GM12878 (cell line): ENCODE measurements at regions not wholly inside any gene's neighbourhood (a gene's known extent, or its start where the extent isn't known, plus 50 kb on each side); places are given as distances from the start of the nearest gene placed in this dataset.

Experiments
- ATAC-seq: fragments of 200-7000 bp; cut with Tn5 transposase; 3 replicates; pipeline ENCODE4 v1.9.1; 2020; ENCODE audit warnings: mild to moderate bottlenecking, moderate library complexity
- BruUV-seq: library from RNA; stranded (reverse); fragments of 400-500 nt; replicated peaks from 2 replicates; lab custom pipeline; 2021; lab: Mats Ljungman, UMichigan
- CTCF ChIA-PET: fragments of 300-600 bp; sonication (Branson Sonifier 250); formaldehyde crosslinking; extraction: SDS; loops from one replicate; lab custom pipeline; 2021; ENCODE audit warnings: inconsistent platforms; lab: Yijun Ruan, JAX
- POLR2A ChIA-PET: fragments of 350-600 bp; formaldehyde crosslinking; extraction: SDS; loops from one replicate; lab custom pipeline; 2021; ENCODE audit warnings: inconsistent platforms; lab: Charles Lee
- RAD21 ChIA-PET: fragments of 300-600 bp; sonication (Branson Sonifier 250); formaldehyde crosslinking; loops from one replicate; lab custom pipeline; 2023; ENCODE audit warnings: antibody characterized with exemption; ENCODE audit not compliant: unreplicated experiment; lab: Charles Lee
- SMC1A ChIA-PET: fragments of 300-600 bp; sonication (Branson Sonifier 250); formaldehyde crosslinking; loops from one replicate; lab custom pipeline; 2023; ENCODE audit not compliant: unreplicated experiment, uncharacterized antibody; lab: Charles Lee
- DNase-seq: peaks from one replicate; pipeline ENCODE4 v3.0.0-alpha.2; 2011; ENCODE audit warnings: low read depth, low spot score
- FAIRE-seq: peaks from 3 replicates; lab custom pipeline; 2011; peaks lifted over from hg19 to GRCh38; lab: Jason Lieb, UNC
- H2AFZ ChIP-seq: 2 replicates; pipeline ENCODE4 v1.6.0; 2011; ENCODE audit warnings: low read depth, low read length, control low read depth; ENCODE audit not compliant: control insufficient read depth
- H3K27ac ChIP-seq: 2 replicates; pipeline ENCODE4 v1.5.1; 2011; ENCODE audit warnings: control low read depth; ENCODE audit not compliant: control insufficient read depth, insufficient read depth
- H3K27me3 ChIP-seq, 2 experiments: replicated peaks in 1 of 2; 2 replicates each; pipeline versions ENCODE4 v1.6.0 to v1.6.1; 2011; ENCODE audit warnings: low read length in 1 of 2; ENCODE audit not compliant: control insufficient read depth in 2 of 2, insufficient read depth in 2 of 2
- H3K36me3 ChIP-seq, 2 experiments: 2 replicates each; pipeline ENCODE4 v1.5.1; 2011; ENCODE audit warnings: low read length in 1 of 2; ENCODE audit not compliant: control insufficient read depth in 2 of 2, insufficient read depth in 2 of 2
- H3K4me1 ChIP-seq: 2 replicates; pipeline ENCODE4 v1.6.1; 2011; ENCODE audit warnings: mild to moderate bottlenecking, low read length, moderate library complexity, mixed read lengths; ENCODE audit not compliant: control insufficient read depth, insufficient read depth
- H3K4me2 ChIP-seq: 2 replicates; pipeline ENCODE4 v1.6.0; 2011; ENCODE audit warnings: control low read depth; ENCODE audit not compliant: control insufficient read depth, insufficient read depth
- H3K4me3 ChIP-seq: fragments of 200-600 bp; sonication (generic); 2 replicates; pipeline ENCODE4 v1.5.1; 2016
- H3K79me2 ChIP-seq: 2 replicates; pipeline ENCODE4 v1.6.0; 2011; ENCODE audit warnings: low read length; ENCODE audit not compliant: control insufficient read depth, insufficient read depth
- H3K9ac ChIP-seq: 2 replicates; pipeline ENCODE4 v1.8.0; 2011; ENCODE audit warnings: low read length, control low read depth, mixed read lengths; ENCODE audit not compliant: control insufficient read depth, insufficient read depth
- H3K9me3 ChIP-seq: replicated peaks from 3 replicates; pipeline ENCODE4 v1.5.1; 2011; ENCODE audit warnings: mild to moderate bottlenecking, low read length; ENCODE audit not compliant: control insufficient read depth, insufficient read depth
- H4K20me1 ChIP-seq: 2 replicates; pipeline ENCODE4 v1.6.0; 2011; ENCODE audit not compliant: control insufficient read depth, insufficient read depth
- DPF2 ChIP-seq: fragments of 450-650 bp; IDR thresholded peaks from 2 replicates; pipeline ENCODE4 v1.6.1; 2017; ENCODE audit warnings: mild to moderate bottlenecking
- ELK1 ChIP-seq: IDR thresholded peaks from 2 replicates; pipeline ENCODE4 v1.6.1; 2012; ENCODE audit warnings: low read depth, low read length, improper control_type of control experiment
- EP300 ChIP-seq, 2 experiments: fragments of 150-350 bp in 1 of 2; IDR thresholded peaks; 2 replicates each; pipeline ENCODE4 v1.6.1; 2011 to 2012; ENCODE audit warnings: low read depth in 2 of 2, low read length in 2 of 2, borderline replicate concordance in 1 of 2, improper control_type of control experiment in 1 of 2, inconsistent platforms in 1 of 2; ENCODE audit not compliant: control insufficient read depth in 1 of 2
- FOXM1 ChIP-seq: IDR thresholded peaks from 2 replicates; pipeline ENCODE4 v1.6.1; 2012; ENCODE audit warnings: low read depth, mild to moderate bottlenecking, inconsistent platforms, low read length, moderate library complexity
- HCFC1 ChIP-seq: fragments of 150-350 bp; IDR thresholded peaks from 2 replicates; pipeline ENCODE4 v1.6.1; 2014; ENCODE audit warnings: low read length
- IRF3 ChIP-seq: fragments of 450-650 bp; IDR thresholded peaks from 2 replicates; pipeline ENCODE4 v1.6.1; 2014; ENCODE audit warnings: mild to moderate bottlenecking
- JUND ChIP-seq: IDR thresholded peaks from 2 replicates; pipeline ENCODE4 v1.6.1; 2012; ENCODE audit warnings: low read depth, mild to moderate bottlenecking, low read length, improper control_type of control experiment, moderate library complexity
- KAT2A ChIP-seq: conservative IDR thresholded peaks from 2 replicates; pipeline ENCODE4 v1.6.1; 2011; ENCODE audit warnings: low read depth, low read length; ENCODE audit not compliant: control insufficient read depth
- NFYB ChIP-seq: IDR thresholded peaks from 2 replicates; pipeline ENCODE4 v1.6.1; 2011; ENCODE audit warnings: low read depth, mild to moderate bottlenecking, low read length, improper control_type of control experiment, moderate library complexity; ENCODE audit not compliant: insufficient read depth
- NRF1 ChIP-seq: conservative IDR thresholded peaks from 2 replicates; pipeline ENCODE4 v1.6.1; 2011; ENCODE audit warnings: mild to moderate bottlenecking, low read depth, low read length, improper control_type of control experiment
- RAD51 ChIP-seq: fragments of 450-650 bp; IDR thresholded peaks from 2 replicates; pipeline ENCODE4 v1.6.1; 2016; ENCODE audit warnings: moderate library complexity, mild to moderate bottlenecking, inconsistent platforms
- RELA ChIP-seq: fragments of 450-650 bp; IDR thresholded peaks from 2 replicates; pipeline ENCODE4 v1.8.0; 2014; ENCODE audit warnings: borderline replicate concordance; ENCODE audit not compliant: partially characterized antibody
- RELB ChIP-seq: fragments of 450-650 bp; IDR thresholded peaks from 2 replicates; pipeline ENCODE4 v1.6.1; 2017; ENCODE audit warnings: low read depth, mild to moderate bottlenecking, moderate library complexity
- RUNX3 ChIP-seq: IDR thresholded peaks from 2 replicates; pipeline ENCODE4 v1.6.1; 2012; ENCODE audit warnings: low read length, inconsistent platforms
- SIX5 ChIP-seq: IDR thresholded peaks from 2 replicates; pipeline ENCODE4 v1.6.1; 2011; ENCODE audit warnings: mild to moderate bottlenecking, low read depth, low read length, moderate library complexity; ENCODE audit not compliant: severe bottlenecking
- TARDBP ChIP-seq: IDR thresholded peaks from 2 replicates; pipeline ENCODE4 v1.6.1; 2016; ENCODE audit warnings: borderline replicate concordance
- ZBTB11 ChIP-seq: fragments of 450-650 bp; formaldehyde crosslinking; IDR thresholded peaks from 2 replicates; pipeline ENCODE4 v1.5.0; 2022; ENCODE audit warnings: mild to moderate bottlenecking, missing genetic modification characterization
- ZNF217 ChIP-seq: fragments of 450-650 bp; IDR thresholded peaks from 2 replicates; pipeline ENCODE4 v1.6.1; 2017; ENCODE audit warnings: antibody characterized with exemption, mild to moderate bottlenecking
- WGBS: methylation state at CpG from one replicate; pipeline ENCODE4 v1.1.6; 2016; ENCODE audit warnings: low lambda C conversion rate; ENCODE audit not compliant: insufficient replicate concordance, insufficient coverage; ENCODE audit errors: missing lambda C conversion rate; 5-methylcytosine and 5-hydroxymethylcytosine counted together
- in situ Hi-C: fragments of 300-500 bp; cut with MboI; formaldehyde crosslinking; loops from 9 replicates; pipeline ENCODE4 v1.14.3; 2018; ENCODE audit warnings: mixed read lengths
- intact Hi-C: fragments of 100-400 bp; cut with micrococcal nuclease; formaldehyde crosslinking; loops from one replicate; pipeline ENCODE4 v1.14.2; 2022; ENCODE audit not compliant: unreplicated experiment

- TF ChIP-seq SIX5 (no peak), RUNX3 (no peak), RAD51 (no peak), KAT2A (no peak), NRF1 (no peak)
Measured at GRCh38 chr2:144822966-144823365, 303.0 kb upstream of the ZEB2 start (continued).

GRCh38 chr2:144812288-144812687, 292.4 kb upstream of the ZEB2 start:
- ChIA-PET SMC1A (no interaction called here), POLR2A (no interaction called here)
- in situ Hi-C loops, result no loop called here

More at GRCh38 chr2:144812288-144812687, 292.4 kb upstream of the ZEB2 start:
- no peak for DNase-seq
- no peaks in the 10 kb centered on the region for H3K4me1 ChIP-seq
- no peaks in the 10 kb centered on the region for H3K9me3 ChIP-seq
- ChIA-PET CTCF (no interaction called here), RAD21 (no interaction called here)
- no peaks in the 10 kb centered on the region for H3K36me3 ChIP-seq
- no peak for ATAC-seq
- intact Hi-C loops, result no loop called here
- no peak overlapping the region for H3K4me3 ChIP-seq
- H4K20me1 ChIP-seq, result no peaks in the 10 kb centered on the region
- WGBS, result 48% methylated on average over 6 of the region's 6 CpGs
- H3K79me2 ChIP-seq, result no peaks in the 10 kb centered on the region
- no TSS peak for BruUV-seq
- H3K9ac ChIP-seq, result no peak overlapping the region
- no peaks in the 10 kb centered on the region for H3K27me3 ChIP-seq
- H3K4me2 ChIP-seq, result no peak overlapping the region
- H2AFZ ChIP-seq, result no peak overlapping the region
- no peak overlapping the region for H3K27ac ChIP-seq
- FAIRE-seq, result no peak
- TF ChIP-seq NRF1 (no peak), TARDBP (no peak), RELA (no peak), DPF2 (no peak), ELK1 (no peak), EP300 (IDR thresholded peaks at IDR 0.05; ENCODE audit: borderline replicate concordance in 1 of 2, control insufficient read depth in 1 of 2, low read depth in 2 of 2, low read length in 2 of 2) (no peak), RELB (no peak), FOXM1 (no peak), NFYB (no peak), HCFC1 (no peak), ZBTB11 (CRISPR knock-in tag) (no peak), IRF3 (no peak), JUND (no peak), ZNF217 (no peak)
- TF ChIP-seq, all 136 proteins: peak for 0
